ENCODE measurements at regions not wholly inside any gene's neighbourhood (a gene's known extent, or its start where the extent isn't known, plus 50 kb on each side); places are given as distances from the start of the nearest gene placed in this dataset.

GRCh38 chr6:48255094-48255493, 144.1 kb upstream of the PTCHD4 start:
- no peaks in the 10 kb centered on the region for H3K4me1 Mint-ChIP-seq
- H3K4me3 ChIP-seq (ENCODE audit: low read length) = no peak overlapping the region
- intact Hi-C loops (cut with micrococcal nuclease) = no loop called here
- H3K27me3 ChIP-seq (ENCODE audit: control insufficient read depth in 2 of 2, insufficient read depth in 2 of 2, low read length in 2 of 2) = no peaks in the 10 kb centered on the region
- no peak overlapping the region for H3K4me3 Mint-ChIP-seq
- no peaks in the 10 kb centered on the region for H3K4me1 ChIP-seq (ENCODE audit: control insufficient read depth in 2 of 2, insufficient read depth in 2 of 2, low read length in 2 of 2)
- ChIA-PET POLR2A (no interaction called here), CTCF (no interaction called here)
- H3K9me3 ChIP-seq (ENCODE audit: control insufficient read depth in 2 of 3, low read length in 3 of 3) = no peaks in the 10 kb centered on the region
- DNase-seq = no peak
- no peaks in the 10 kb centered on the region for H3K36me3 Mint-ChIP-seq
- H3K9me3 Mint-ChIP-seq = peaks cover 0 to 23% (median 0%) of the 10 kb centered on the region in 11 donors
- H3K27me3 Mint-ChIP-seq = no peaks in the 10 kb centered on the region
- H3K27ac ChIP-seq (ENCODE audit: low read depth, low read length) = no peak overlapping the region
- H3K27ac Mint-ChIP-seq = no peak overlapping the region
- no peak for ATAC-seq
- H3K36me3 ChIP-seq (ENCODE audit: control insufficient read depth in 2 of 3, insufficient read depth in 3 of 3, low read length in 3 of 3) = no peaks in the 10 kb centered on the region

GRCh38 chr6:48249071-48249470, 138.1 kb upstream of the PTCHD4 start:
- Mint-ChIP-seq H3K4me1 (no peaks in the 10 kb centered on the region), H3K27ac (no peak overlapping the region), H3K27me3 (no peaks in the 10 kb centered on the region), H3K9me3 (peaks cover 0 to 21% (median 2%) of the 10 kb centered on the region in 11 donors), H3K36me3 (no peaks in the 10 kb centered on the region), H3K4me3 (no peak overlapping the region)
- ChIA-PET POLR2A (no interaction called here), CTCF (no interaction called here)
- no peaks in the 10 kb centered on the region for H3K36me3 ChIP-seq (ENCODE audit: control insufficient read depth in 2 of 3, insufficient read depth in 3 of 3, low read length in 3 of 3)
- no peaks in the 10 kb centered on the region for H3K4me1 ChIP-seq (ENCODE audit: control insufficient read depth in 2 of 2, insufficient read depth in 2 of 2, low read length in 2 of 2)
- no peak for ATAC-seq
- intact Hi-C loops (cut with micrococcal nuclease) = no loop called here
- DNase-seq = no peak
- no peaks in the 10 kb centered on the region for H3K9me3 ChIP-seq (ENCODE audit: control insufficient read depth in 2 of 3, low read length in 3 of 3)
- no peaks in the 10 kb centered on the region for H3K27me3 ChIP-seq (ENCODE audit: control insufficient read depth in 2 of 2, insufficient read depth in 2 of 2, low read length in 2 of 2)
- no peak overlapping the region for H3K27ac ChIP-seq (ENCODE audit: low read depth, low read length)
- H3K4me3 ChIP-seq (ENCODE audit: low read length) = no peak overlapping the region

GRCh38 chr6:48243071-48243470, 132.1 kb upstream of the PTCHD4 start:
- H3K27ac ChIP-seq (ENCODE audit: low read depth, low read length) = no peak overlapping the region
- H3K9me3 Mint-ChIP-seq = peaks cover 0 to 9% (median 2%) of the 10 kb centered on the region in 11 donors
- H3K27me3 Mint-ChIP-seq = no peaks in the 10 kb centered on the region
- H3K4me3 Mint-ChIP-seq = no peak overlapping the region
- intact Hi-C loops (cut with micrococcal nuclease) = no loop called here
- DNase-seq (no peak), ATAC-seq (no peak)
- H3K27me3 ChIP-seq (ENCODE audit: control insufficient read depth in 2 of 2, insufficient read depth in 2 of 2, low read length in 2 of 2) = no peaks in the 10 kb centered on the region
- H3K4me3 ChIP-seq (ENCODE audit: low read length) = no peak overlapping the region
- H3K4me1 Mint-ChIP-seq = no peaks in the 10 kb centered on the region
- CTCF ChIA-PET = no interaction called here
- H3K36me3 ChIP-seq (ENCODE audit: control insufficient read depth in 2 of 3, insufficient read depth in 3 of 3, low read length in 3 of 3) = no peaks in the 10 kb centered on the region
- H3K27ac Mint-ChIP-seq = no peak overlapping the region
- no peaks in the 10 kb centered on the region for H3K36me3 Mint-ChIP-seq
- POLR2A ChIA-PET = no interaction called here
- no peaks in the 10 kb centered on the region for H3K4me1 ChIP-seq (ENCODE audit: control insufficient read depth in 2 of 2, insufficient read depth in 2 of 2, low read length in 2 of 2)
- no peaks in the 10 kb centered on the region for H3K9me3 ChIP-seq (ENCODE audit: control insufficient read depth in 2 of 3, low read length in 3 of 3)

DNA sequence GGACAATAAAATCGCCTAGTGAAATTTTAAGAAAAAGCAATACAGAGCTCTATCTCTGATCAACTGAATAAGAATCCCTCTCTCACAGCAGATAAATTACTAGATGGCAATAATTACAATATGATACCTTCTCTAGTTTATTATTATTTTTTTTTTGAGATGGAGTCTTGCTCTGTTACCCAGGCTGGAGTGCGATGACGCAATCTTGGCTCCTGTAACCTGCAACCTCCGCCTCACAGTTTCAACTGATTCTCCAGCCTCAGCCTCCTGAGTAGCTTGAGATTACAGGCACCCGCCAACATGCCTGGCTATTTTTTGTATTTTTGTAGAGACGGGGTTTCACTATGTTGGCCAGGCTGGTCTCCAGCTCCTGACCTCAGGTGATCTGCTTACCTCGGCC, 129.3 kb upstream of the PTCHD4 start:
- Histone ChIP-seq H3K36me3 (ENCODE audit: control insufficient read depth in 2 of 3, insufficient read depth in 3 of 3, low read length in 3 of 3) (no peaks in the 10 kb centered on the region), H3K27me3 (ENCODE audit: control insufficient read depth in 2 of 2, insufficient read depth in 2 of 2, low read length in 2 of 2) (no peaks in the 10 kb centered on the region), H3K9me3 (ENCODE audit: control insufficient read depth in 2 of 3, low read length in 3 of 3) (no peaks in the 10 kb centered on the region), H3K4me1 (ENCODE audit: control insufficient read depth in 2 of 2, insufficient read depth in 2 of 2, low read length in 2 of 2) (no peaks in the 10 kb centered on the region), H3K4me3 (ENCODE audit: low read length) (no peak overlapping the region), H3K27ac (ENCODE audit: low read depth, low read length) (no peak overlapping the region)
- no peak for ATAC-seq
- DNase-seq = no peak
- peaks cover 0 to 30% (median 12%) of the 10 kb centered on the region in 11 donors for H3K9me3 Mint-ChIP-seq
- H3K27me3 Mint-ChIP-seq = no peaks in the 10 kb centered on the region
- no peaks in the 10 kb centered on the region for H3K4me1 Mint-ChIP-seq
- H3K36me3 Mint-ChIP-seq = peaks cover 0 to 5% (median 0%) of the 10 kb centered on the region in 5 donors
- intact Hi-C loops (cut with micrococcal nuclease) = no loop called here
- ChIA-PET CTCF (interaction anchor here (0.6 kb wide), 1 partner anchor 185 kb away, joined by 5 read pairs; no protein-coding TSS in a partner anchor), POLR2A (no interaction called here)
- H3K4me3 Mint-ChIP-seq = no peak overlapping the region
- no peak overlapping the region for H3K27ac Mint-ChIP-seq

- ATAC-seq = no peak
- Histone ChIP-seq H3K27ac (ENCODE audit: low read depth, low read length) (no peak overlapping the region), H3K36me3 (ENCODE audit: control insufficient read depth in 2 of 3, insufficient read depth in 3 of 3, low read length in 3 of 3) (no peaks in the 10 kb centered on the region), H3K4me1 (ENCODE audit: control insufficient read depth in 2 of 2, insufficient read depth in 2 of 2, low read length in 2 of 2) (no peaks in the 10 kb centered on the region), H3K4me3 (ENCODE audit: low read length) (no peak overlapping the region), H3K9me3 (ENCODE audit: control insufficient read depth in 2 of 3, low read length in 3 of 3) (peaks cover 0 to 15% (median 0%) of the 10 kb centered on the region in 3 experiments), H3K27me3 (ENCODE audit: control insufficient read depth in 2 of 2, insufficient read depth in 2 of 2, low read length in 2 of 2) (no peaks in the 10 kb centered on the region)
- POLR2A ChIA-PET = no interaction called here
- H3K27me3 Mint-ChIP-seq = no peaks in the 10 kb centered on the region
- H3K4me3 Mint-ChIP-seq = no peak overlapping the region
- H3K36me3 Mint-ChIP-seq = peaks cover 0 to 5% (median 0%) of the 10 kb centered on the region in 5 donors
- intact Hi-C loops (cut with micrococcal nuclease) = no loop called here
- H3K9me3 Mint-ChIP-seq = peaks cover 0 to 32% (median 16%) of the 10 kb centered on the region in 11 donors
- CTCF ChIA-PET = no interaction called here
- H3K27ac Mint-ChIP-seq = no peak overlapping the region
- H3K4me1 Mint-ChIP-seq = no peaks in the 10 kb centered on the region
- no peak for DNase-seq
Observed at GRCh38 chr6:48236375-48236774, 125.4 kb upstream of the PTCHD4 start.

GRCh38 chr6:48233063-48233462, 122.1 kb upstream of the PTCHD4 start:
- no peak overlapping the region for H3K4me3 Mint-ChIP-seq
- no peak overlapping the region for H3K27ac Mint-ChIP-seq
- Histone ChIP-seq H3K36me3 (ENCODE audit: control insufficient read depth in 2 of 3, insufficient read depth in 3 of 3, low read length in 3 of 3) (no peaks in the 10 kb centered on the region), H3K9me3 (ENCODE audit: control insufficient read depth in 2 of 3, low read length in 3 of 3) (peaks cover 0 to 15% (median 0%) of the 10 kb centered on the region in 3 experiments), H3K4me1 (ENCODE audit: control insufficient read depth in 2 of 2, insufficient read depth in 2 of 2, low read length in 2 of 2) (no peaks in the 10 kb centered on the region), H3K27ac (ENCODE audit: low read depth, low read length) (no peak overlapping the region), H3K4me3 (ENCODE audit: low read length) (no peak overlapping the region), H3K27me3 (ENCODE audit: control insufficient read depth in 2 of 2, insufficient read depth in 2 of 2, low read length in 2 of 2) (no peaks in the 10 kb centered on the region)
- no peak for ATAC-seq
- no peak for DNase-seq
- peaks cover 0 to 5% (median 0%) of the 10 kb centered on the region in 5 donors for H3K36me3 Mint-ChIP-seq
- no peaks in the 10 kb centered on the region for H3K27me3 Mint-ChIP-seq
- peaks cover 0 to 28% (median 16%) of the 10 kb centered on the region in 11 donors for H3K9me3 Mint-ChIP-seq
- intact Hi-C loops (cut with micrococcal nuclease) = no loop called here
- no peaks in the 10 kb centered on the region for H3K4me1 Mint-ChIP-seq
- CTCF ChIA-PET = no interaction called here
- POLR2A ChIA-PET = no interaction called here

- Mint-ChIP-seq H3K27ac (no peak overlapping the region), H3K4me3 (no peak overlapping the region), H3K9me3 (peaks cover 0 to 6% (median 0%) of the 10 kb centered on the region in 11 donors), H3K4me1 (no peaks in the 10 kb centered on the region), H3K36me3 (no peaks in the 10 kb centered on the region), H3K27me3 (no peaks in the 10 kb centered on the region)
- Histone ChIP-seq H3K27ac (ENCODE audit: low read depth, low read length) (no peak overlapping the region), H3K4me1 (ENCODE audit: control insufficient read depth in 2 of 2, insufficient read depth in 2 of 2, low read length in 2 of 2) (no peaks in the 10 kb centered on the region), H3K4me3 (ENCODE audit: low read length) (no peak overlapping the region), H3K27me3 (ENCODE audit: control insufficient read depth in 2 of 2, insufficient read depth in 2 of 2, low read length in 2 of 2) (no peaks in the 10 kb centered on the region), H3K9me3 (ENCODE audit: control insufficient read depth in 2 of 3, low read length in 3 of 3) (peaks cover 0 to 15% (median 0%) of the 10 kb centered on the region in 3 experiments), H3K36me3 (ENCODE audit: control insufficient read depth in 2 of 3, insufficient read depth in 3 of 3, low read length in 3 of 3) (no peaks in the 10 kb centered on the region)
- POLR2A ChIA-PET = no interaction called here
- no peak for DNase-seq
- no peak for ATAC-seq
- intact Hi-C loops (cut with micrococcal nuclease) = no loop called here
- CTCF ChIA-PET = no interaction called here
Observed at GRCh38 chr6:48229841-48230240, 118.8 kb upstream of the PTCHD4 start.
